ENCODE measurements at regions not wholly inside any gene's neighbourhood (a gene's known extent, or its start where the extent isn't known, plus 50 kb on each side); places are given as distances from the start of the nearest gene placed in this dataset.

- Histone ChIP-seq H3K27me3 (replicated peaks; ENCODE audit: control insufficient read depth, insufficient read depth, low read length) (no peaks in the 10 kb centered on the region; the same call in none of the 2 replicates), H3K9me3 (no peaks in the 10 kb centered on the region), H3K4me3 (ENCODE audit: low read depth, low read length) (no peak overlapping the region), H3K4me1 (no peaks in the 10 kb centered on the region), H3K36me3 (ENCODE audit: control insufficient read depth, insufficient read depth, low read length) (no peaks in the 10 kb centered on the region)
- Mint-ChIP-seq H3K9me3 (ENCODE audit: unreplicated experiment) (no peaks in the 10 kb centered on the region), H3K4me3 (ENCODE audit: unreplicated experiment) (no peak overlapping the region), H3K36me3 (ENCODE audit: insufficient read depth, unreplicated experiment) (no peaks in the 10 kb centered on the region), H3K27ac (ENCODE audit: unreplicated experiment) (no peak overlapping the region), H3K27me3 (ENCODE audit: insufficient read depth, unreplicated experiment) (peaks cover 19% of the 10 kb centered on the region), H3K4me1 (ENCODE audit: low read depth, unreplicated experiment) (peaks cover 7% of the 10 kb centered on the region)
- BruUV-seq (replicated peaks), result no TSS peak
- ChIA-PET POLR2A (no interaction called here), CTCF (no interaction called here)
- no peak for TF ChIP-seq CTCF (IDR thresholded peaks at IDR 0.05; ENCODE audit: insufficient read depth in 1 of 2, low read depth in 1 of 2, low read length in 1 of 2, severe bottlenecking in 1 of 2, unreplicated experiment in 1 of 2)
- intact Hi-C loops (cut with micrococcal nuclease; ENCODE audit: unreplicated experiment), result no loop called here
- DNase-seq, result no peak
Observed at GRCh38 chr10:104576611-104577010, 64.5 kb upstream of the SORCS3 start.

- H3K27me3 ChIP-seq (replicated peaks; ENCODE audit: control insufficient read depth, insufficient read depth, low read length), result no peaks in the 10 kb centered on the region; the same call in none of the 2 replicates
- ChIA-PET CTCF (no interaction called here), POLR2A (no interaction called here)
- no peak overlapping the region for H3K4me3 ChIP-seq (ENCODE audit: low read depth, low read length)
- H3K36me3 Mint-ChIP-seq (ENCODE audit: insufficient read depth, unreplicated experiment), result no peaks in the 10 kb centered on the region
- no peaks in the 10 kb centered on the region for H3K9me3 Mint-ChIP-seq (ENCODE audit: unreplicated experiment)
- H3K4me3 Mint-ChIP-seq (ENCODE audit: unreplicated experiment), result no peak overlapping the region
- no peak overlapping the region for H3K27ac Mint-ChIP-seq (ENCODE audit: unreplicated experiment)
- H3K27me3 Mint-ChIP-seq (ENCODE audit: insufficient read depth, unreplicated experiment), result peaks cover 19% of the 10 kb centered on the region
- H3K9me3 ChIP-seq, result no peaks in the 10 kb centered on the region
- DNase-seq, result no peak
- intact Hi-C loops (cut with micrococcal nuclease; ENCODE audit: unreplicated experiment), result no loop called here
- no peak for TF ChIP-seq CTCF (IDR thresholded peaks at IDR 0.05; ENCODE audit: insufficient read depth in 1 of 2, low read depth in 1 of 2, low read length in 1 of 2, severe bottlenecking in 1 of 2, unreplicated experiment in 1 of 2)
- no TSS peak for BruUV-seq (replicated peaks)
- no peaks in the 10 kb centered on the region for H3K4me1 ChIP-seq
- peaks cover 7% of the 10 kb centered on the region for H3K4me1 Mint-ChIP-seq (ENCODE audit: low read depth, unreplicated experiment)
- H3K36me3 ChIP-seq (ENCODE audit: control insufficient read depth, insufficient read depth, low read length), result no peaks in the 10 kb centered on the region
Observed at GRCh38 chr10:104577163-104577562, 63.9 kb upstream of the SORCS3 start.

DNA sequence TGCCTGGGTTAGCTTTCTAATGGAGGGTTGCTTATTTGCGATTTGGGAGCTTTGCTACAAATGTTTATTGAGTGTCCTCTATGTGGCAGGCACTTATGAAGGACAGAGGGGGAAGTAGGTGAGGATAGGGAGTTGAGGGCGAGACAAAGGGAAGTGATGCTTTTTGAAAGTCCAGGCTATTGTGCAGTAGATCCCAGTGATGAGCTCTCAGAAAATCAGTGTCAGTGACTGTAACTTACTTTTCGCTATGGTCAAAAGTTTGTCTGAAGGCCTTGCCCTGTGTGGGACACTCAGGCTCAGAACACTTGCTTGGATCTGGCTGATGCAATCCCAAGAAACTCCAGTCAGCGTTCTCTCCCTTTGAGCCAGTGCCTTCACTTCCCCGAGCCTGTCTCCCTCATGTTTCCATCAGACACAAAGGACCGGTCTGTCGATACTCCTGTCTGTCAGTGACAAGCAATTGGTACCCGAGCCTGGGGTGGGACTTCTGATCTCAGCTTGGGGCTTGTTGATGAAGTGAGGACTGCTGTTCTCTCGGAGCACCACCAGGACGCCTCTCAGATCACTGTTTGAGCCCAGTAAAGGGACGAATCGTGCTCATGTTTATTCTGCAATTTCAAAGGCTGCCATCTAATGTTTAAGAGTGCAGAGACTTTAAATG, 63.1 kb upstream of the SORCS3 start:
- no peak for TF ChIP-seq CTCF (IDR thresholded peaks at IDR 0.05; ENCODE audit: insufficient read depth in 1 of 2, low read depth in 1 of 2, low read length in 1 of 2, severe bottlenecking in 1 of 2, unreplicated experiment in 1 of 2)
- Mint-ChIP-seq H3K4me1 (ENCODE audit: low read depth, unreplicated experiment) (peaks cover 7% of the 10 kb centered on the region), H3K36me3 (ENCODE audit: insufficient read depth, unreplicated experiment) (no peaks in the 10 kb centered on the region), H3K9me3 (ENCODE audit: unreplicated experiment) (no peaks in the 10 kb centered on the region), H3K27ac (ENCODE audit: unreplicated experiment) (no peak overlapping the region), H3K27me3 (ENCODE audit: insufficient read depth, unreplicated experiment) (peaks cover 25% of the 10 kb centered on the region), H3K4me3 (ENCODE audit: unreplicated experiment) (no peak overlapping the region)
- no TSS peak for BruUV-seq (replicated peaks)
- no peaks in the 10 kb centered on the region for H3K36me3 ChIP-seq (ENCODE audit: control insufficient read depth, insufficient read depth, low read length)
- DNase-seq, result no peak
- POLR2A ChIA-PET, result no interaction called here
- H3K27me3 ChIP-seq (replicated peaks; ENCODE audit: control insufficient read depth, insufficient read depth, low read length), result no peaks in the 10 kb centered on the region; the same call in none of the 2 replicates
- no peak overlapping the region for H3K4me3 ChIP-seq (ENCODE audit: low read depth, low read length)
- no peaks in the 10 kb centered on the region for H3K4me1 ChIP-seq
- intact Hi-C loops (cut with micrococcal nuclease; ENCODE audit: unreplicated experiment), result no loop called here
- H3K9me3 ChIP-seq, result no peaks in the 10 kb centered on the region
- CTCF ChIA-PET, result no interaction called here
